ENCODE measurements at regions not wholly inside any gene's neighbourhood (a gene's known extent, or its start where the extent isn't known, plus 50 kb on each side); places are given as distances from the start of the nearest gene placed in this dataset.

- no peak for DNase-seq
These were observed 51.1 kb upstream of the SLC66A3 start for GRCh38 chr2:11103984-11104793.

DNA sequence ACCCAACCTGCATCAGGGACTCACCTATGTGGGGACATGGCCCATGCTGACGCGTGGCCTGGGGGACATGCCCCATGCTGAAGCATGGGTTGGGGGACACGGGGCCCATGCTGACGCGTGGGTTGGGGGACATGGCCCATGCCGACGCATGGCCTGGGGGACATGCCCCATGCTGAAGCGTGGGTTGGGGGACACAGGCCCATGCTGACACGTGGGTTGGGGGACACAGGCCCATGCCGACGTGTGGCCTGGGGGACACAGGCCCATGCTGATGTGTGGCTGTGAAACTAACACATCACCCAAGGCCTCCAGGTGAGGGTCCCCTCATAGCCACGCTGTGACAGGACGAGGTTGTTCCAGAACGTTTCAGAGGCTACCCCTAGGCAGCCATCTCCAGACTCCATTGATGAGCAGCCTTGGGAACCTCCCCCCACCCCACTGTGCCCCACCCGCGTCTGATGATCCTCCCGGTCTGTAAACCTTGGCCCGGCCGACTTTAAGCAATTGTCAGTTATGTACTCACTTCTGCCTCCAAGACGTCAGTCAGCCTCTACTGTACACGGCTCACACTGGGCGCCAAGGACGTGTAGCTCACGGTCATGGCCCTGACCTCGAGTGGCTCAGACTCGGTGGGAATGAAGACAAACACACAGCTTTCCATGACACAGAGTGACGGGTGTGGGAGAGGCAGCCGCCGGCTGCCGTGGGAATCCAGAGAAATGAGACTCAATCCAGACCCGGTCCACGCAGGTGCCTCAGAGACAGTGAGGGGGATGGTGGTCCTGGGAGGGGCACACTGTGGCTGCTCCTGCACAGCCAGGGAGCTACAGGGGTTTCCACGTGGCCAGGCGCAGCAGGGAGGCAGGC, 50.2 kb upstream of the SLC66A3 start:
- no peak for DNase-seq
